ENCODE measurements at regions not wholly inside any gene's neighbourhood (a gene's known extent, or its start where the extent isn't known, plus 50 kb on each side); places are given as distances from the start of the nearest gene placed in this dataset.

GRCh38 chr12:125564753-125565152, 499.5 kb downstream of the AACS start:
- WGBS, 2 experiments (ENCODE audit: extremely low coverage in 1 of 2, insufficient coverage in 1 of 2, insufficient read length in 1 of 2, insufficient replicate concordance in 2 of 2, low coverage in 1 of 2, low lambda C conversion rate in 2 of 2, missing lambda C conversion rate in 1 of 2), result 84% methylated on average over 4 of the region's 4 CpGs; no CpG with 5 or more reads in 1 of the 2 experiments
- FAIRE-seq, result no peak
- no peak overlapping the region for H2BK12ac ChIP-seq (ENCODE audit: low read depth, low read length)

More at GRCh38 chr12:125564753-125565152, 499.5 kb downstream of the AACS start:
- no peaks in the 10 kb centered on the region for H4K20me1 ChIP-seq (replicated peaks in 1 of 2; ENCODE audit: control insufficient read depth in 1 of 2, insufficient read depth in 2 of 2, low read length in 2 of 2)
- DNase-seq (ENCODE audit: low read depth in 1 of 2, low spot score in 2 of 2), result no peak
- H3K9ac ChIP-seq (replicated peaks in 1 of 4; ENCODE audit: extremely low read depth in 1 of 4, low read depth in 3 of 4, low read length in 3 of 4), result no peak overlapping the region
- H3K79me2 ChIP-seq (ENCODE audit: control insufficient read depth in 1 of 2, insufficient read depth in 2 of 2, low read length in 2 of 2), result peaks cover 0 to 2% of the 10 kb centered on the region in 2 experiments; a peak in 1 of 4 replicates
- no peak overlapping the region for H2AFZ ChIP-seq (ENCODE audit: low read length)
- no peaks in the 10 kb centered on the region; a peak in 1 of 4 replicates for H3K9me3 ChIP-seq (ENCODE audit: insufficient read depth in 2 of 2, low read depth in 1 of 2, low read length in 1 of 2)
- H4K5ac ChIP-seq (ENCODE audit: insufficient read length, low read depth, low read length), result no peak overlapping the region
- no peak overlapping the region for H2BK5ac ChIP-seq (ENCODE audit: low read depth, low read length)
- CTCF ChIA-PET (ENCODE audit: partially characterized antibody), result interaction anchor here (0.8 to 1.2 kb wide), 2 partner anchors 12 to 120 kb away, joined by 3 read pairs; no protein-coding TSS in a partner anchor
- H3K79me1 ChIP-seq (ENCODE audit: low read depth, low read length), result no peaks in the 10 kb centered on the region
- no peak for TF ChIP-seq CBX8 (IDR thresholded peaks at IDR 0.05; ENCODE audit: borderline replicate concordance, low read depth, low read length)
- TF ChIP-seq E2F6 (IDR thresholded peaks at IDR 0.05), result no peak
- no peak for TF ChIP-seq CREB1 (IDR thresholded peaks at IDR 0.05)
- no peak for TF ChIP-seq ATF2 (IDR thresholded peaks at IDR 0.05; ENCODE audit: low read length)
- TF ChIP-seq RFX5 (IDR thresholded peaks at IDR 0.05; ENCODE audit: borderline replicate concordance, low read depth, low read length), result no peak
- TF ChIP-seq, protein P1, sequence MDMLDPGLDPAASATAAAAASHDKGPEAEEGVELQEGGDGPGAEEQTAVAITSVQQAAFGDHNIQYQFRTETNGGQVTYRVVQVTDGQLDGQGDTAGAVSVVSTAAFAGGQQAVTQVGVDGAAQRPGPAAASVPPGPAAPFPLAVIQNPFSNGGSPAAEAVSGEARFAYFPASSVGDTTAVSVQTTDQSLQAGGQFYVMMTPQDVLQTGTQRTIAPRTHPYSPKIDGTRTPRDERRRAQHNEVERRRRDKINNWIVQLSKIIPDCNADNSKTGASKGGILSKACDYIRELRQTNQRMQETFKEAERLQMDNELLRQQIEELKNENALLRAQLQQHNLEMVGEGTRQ (IDR thresholded peaks at IDR 0.05; ENCODE audit: low read length), result no peak
- TF ChIP-seq CHD2 (IDR thresholded peaks at IDR 0.05; ENCODE audit: low read length), result no peak
- TF ChIP-seq SIX5 (IDR thresholded peaks at IDR 0.05; ENCODE audit: low read depth, low read length), result no peak
- no peak for TF ChIP-seq TCF12 (IDR thresholded peaks at IDR 0.05; ENCODE audit: low read depth, low read length)
- no peak overlapping the region for H3K4me2 ChIP-seq (ENCODE audit: insufficient read depth in 1 of 2, low read depth in 2 of 2, low read length in 2 of 2)
- H3K14ac ChIP-seq (ENCODE audit: insufficient read length), result no peak overlapping the region
- H4K8ac ChIP-seq (ENCODE audit: extremely low read depth, insufficient read depth, low read length), result no peak overlapping the region
- no peaks in the 10 kb centered on the region for H3K27me3 ChIP-seq (replicated peaks in 1 of 4; ENCODE audit: control insufficient read depth in 3 of 4, extremely low read depth in 1 of 4, insufficient read depth in 3 of 4, low read length in 3 of 4)
- H2AK5ac ChIP-seq (ENCODE audit: low read depth, low read length), result no peak overlapping the region
- no peaks in the 10 kb centered on the region for H3K36me3 ChIP-seq (ENCODE audit: control insufficient read depth in 2 of 4, insufficient read depth in 4 of 4, low read length in 3 of 4)
- H3K23me2 ChIP-seq (ENCODE audit: low read depth, low read length), result no peaks in the 10 kb centered on the region
- no peak overlapping the region for H2BK120ac ChIP-seq (replicated peaks; ENCODE audit: low read depth, low read length)
- no peak overlapping the region for H4K91ac ChIP-seq (replicated peaks; ENCODE audit: insufficient read length, low read length)
- H3K4me1 ChIP-seq (replicated peaks in 1 of 4; ENCODE audit: control insufficient read depth in 3 of 4, insufficient read depth in 4 of 4, low read length in 3 of 4), result peaks cover 0 to 3% (median 0%) of the 10 kb centered on the region in 4 experiments; a peak in 1 of 7 replicates
- H3K4me3 ChIP-seq (ENCODE audit: extremely low read depth in 1 of 4, insufficient read depth in 2 of 4, low read depth in 3 of 4, low read length in 4 of 4), result no peak overlapping the region
- POLR2A ChIA-PET (ENCODE audit: partially characterized antibody), result no interaction called here
- no peak overlapping the region for H2BK20ac ChIP-seq (ENCODE audit: low read length)
- no peak overlapping the region for H3K23ac ChIP-seq (ENCODE audit: insufficient read length)
- H3K56ac ChIP-seq (replicated peaks; ENCODE audit: insufficient read length, low read depth, low read length), result no peak overlapping the region
- no peak overlapping the region for H2BK15ac ChIP-seq (ENCODE audit: low read length)
- no peak overlapping the region for H3K27ac ChIP-seq (ENCODE audit: low read depth, low read length)
- H3K4ac ChIP-seq (replicated peaks; ENCODE audit: insufficient read length, low read depth, low read length), result no peak overlapping the region
- H3K18ac ChIP-seq (ENCODE audit: extremely low read depth, low read length), result no peak overlapping the region
